Breast epithelium (tissue), 3 donors: ENCODE measurements at regions not wholly inside any gene's neighbourhood (a gene's known extent, or its start where the extent isn't known, plus 50 kb on each side); places are given as distances from the start of the nearest gene placed in this dataset.

Source experiments
- POLR2A ChIP-seq: fragments of 450-650 bp; IDR thresholded peaks from one replicate; pipeline ENCODE4 v1.6.1; 2016; ENCODE audit warnings: antibody characterized with exemption, mild to moderate bottlenecking, moderate library complexity
- TF ChIP-seq, protein P1 (sequence below), 3 donors: fragments of 450-650 bp; IDR thresholded peaks; one replicate each; pipeline ENCODE4 v1.5.1; 2016 to 2017; ENCODE audit warnings: antibody characterized with exemption in 3 of 3, mild to moderate bottlenecking in 3 of 3, moderate library complexity in 3 of 3

GRCh38 chr10:78781991-78782390, 286.8 kb upstream of the ZMIZ1 start:
- TF ChIP-seq, protein P1, sequence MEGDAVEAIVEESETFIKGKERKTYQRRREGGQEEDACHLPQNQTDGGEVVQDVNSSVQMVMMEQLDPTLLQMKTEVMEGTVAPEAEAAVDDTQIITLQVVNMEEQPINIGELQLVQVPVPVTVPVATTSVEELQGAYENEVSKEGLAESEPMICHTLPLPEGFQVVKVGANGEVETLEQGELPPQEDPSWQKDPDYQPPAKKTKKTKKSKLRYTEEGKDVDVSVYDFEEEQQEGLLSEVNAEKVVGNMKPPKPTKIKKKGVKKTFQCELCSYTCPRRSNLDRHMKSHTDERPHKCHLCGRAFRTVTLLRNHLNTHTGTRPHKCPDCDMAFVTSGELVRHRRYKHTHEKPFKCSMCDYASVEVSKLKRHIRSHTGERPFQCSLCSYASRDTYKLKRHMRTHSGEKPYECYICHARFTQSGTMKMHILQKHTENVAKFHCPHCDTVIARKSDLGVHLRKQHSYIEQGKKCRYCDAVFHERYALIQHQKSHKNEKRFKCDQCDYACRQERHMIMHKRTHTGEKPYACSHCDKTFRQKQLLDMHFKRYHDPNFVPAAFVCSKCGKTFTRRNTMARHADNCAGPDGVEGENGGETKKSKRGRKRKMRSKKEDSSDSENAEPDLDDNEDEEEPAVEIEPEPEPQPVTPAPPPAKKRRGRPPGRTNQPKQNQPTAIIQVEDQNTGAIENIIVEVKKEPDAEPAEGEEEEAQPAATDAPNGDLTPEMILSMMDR (IDR thresholded peaks at IDR 0.05) = no peak
- no peak for TF ChIP-seq POLR2A
